Panc1 (cell line): ENCODE measurements at regions not wholly inside any gene's neighbourhood (a gene's known extent, or its start where the extent isn't known, plus 50 kb on each side); places are given as distances from the start of the nearest gene placed in this dataset.

Experiments
- ATAC-seq: fragments of 200-7000 bp; cut with Tn5 transposase; 2 replicates; pipeline ENCODE4 v1.9.1; 2020; ENCODE audit warnings: mild to moderate bottlenecking, moderate library complexity
- BruUV-seq: library from RNA; stranded (reverse); fragments of 400-500 nt; replicated peaks from 2 replicates; lab custom pipeline; 2021; lab: Mats Ljungman, UMichigan
- CTCF ChIA-PET: fragments of 300-600 bp; sonication (Branson Sonifier 250); formaldehyde crosslinking; loops from one replicate; lab custom pipeline; 2022; ENCODE audit warnings: antibody characterized with exemption; lab: Charles Lee
- POLR2A ChIA-PET: fragments of 300-600 bp; sonication (Branson Sonifier 250); formaldehyde crosslinking; loops from one replicate; lab custom pipeline; 2022; ENCODE audit warnings: antibody characterized with exemption; lab: Charles Lee
- DNase-seq: peaks from one replicate; pipeline ENCODE4 v3.0.0-alpha.2; 2010; ENCODE audit warnings: low read depth, low spot score
- H3K27ac ChIP-seq: 2 replicates; pipeline ENCODE4 v1.5.1; 2011; ENCODE audit warnings: mild to moderate bottlenecking, low read length, inconsistent platforms
- H3K27me3 ChIP-seq: fragments of 200-500 bp; sonication (Bioruptor generic); 2 replicates; pipeline ENCODE4 v1.6.0; 2014; ENCODE audit warnings: low read length, inconsistent platforms; ENCODE audit not compliant: control insufficient read depth, insufficient read depth
- H3K36me3 ChIP-seq: fragments of 200-500 bp; sonication (Bioruptor generic); 2 replicates; pipeline ENCODE4 v1.5.1; 2014; ENCODE audit warnings: inconsistent platforms, mild to moderate bottlenecking, low read length, moderate library complexity; ENCODE audit not compliant: control insufficient read depth, insufficient read depth
- H3K4me1 ChIP-seq: 2 replicates; pipeline ENCODE4 v1.5.1; 2011; ENCODE audit warnings: inconsistent platforms, mild to moderate bottlenecking, low read length, moderate library complexity; ENCODE audit not compliant: control insufficient read depth, insufficient read depth
- H3K4me3 ChIP-seq, 2 experiments: 2 replicates each; pipeline ENCODE4 v1.5.1; 2011 to 2012; ENCODE audit warnings: low read depth in 2 of 2, low read length in 2 of 2, mild to moderate bottlenecking in 2 of 2, inconsistent platforms in 1 of 2, moderate library complexity in 1 of 2
- H3K9me3 ChIP-seq: fragments of 200-500 bp; sonication (Bioruptor generic); 2 replicates; pipeline ENCODE4 v1.5.1; 2014; ENCODE audit warnings: low read depth, mild to moderate bottlenecking, inconsistent platforms, low read length, moderate library complexity; ENCODE audit not compliant: control insufficient read depth, insufficient read depth
- CTCF ChIP-seq: fragments of 450-650 bp; IDR thresholded peaks from 2 replicates; pipeline ENCODE4 v1.5.1; 2017; ENCODE audit warnings: mild to moderate bottlenecking
- POLR2AphosphoS5 ChIP-seq: IDR thresholded peaks from 2 replicates; pipeline ENCODE4 v1.6.1; 2012; ENCODE audit warnings: mild to moderate bottlenecking, low read depth, low read length, moderate library complexity
- REST ChIP-seq, 2 experiments: IDR thresholded peaks; 2 replicates each; pipeline ENCODE4 v1.6.1; 2011 to 2012; ENCODE audit warnings: low read depth in 2 of 2, control low read depth in 1 of 2, low read length in 1 of 2, mild to moderate bottlenecking in 1 of 2, moderate library complexity in 1 of 2; ENCODE audit not compliant: insufficient read depth in 1 of 2
- SIN3A ChIP-seq: IDR thresholded peaks from 2 replicates; pipeline ENCODE4 v1.6.1; 2012; ENCODE audit warnings: low read depth, mild to moderate bottlenecking, low read length, moderate library complexity, borderline replicate concordance; ENCODE audit not compliant: insufficient read depth
- TCF7L2 ChIP-seq: IDR thresholded peaks from 2 replicates; pipeline ENCODE4 v1.6.1; 2011; ENCODE audit warnings: mild to moderate bottlenecking, low read depth, low read length, inconsistent platforms
- in situ Hi-C: cut with HindIII; loops from 2 replicates; pipeline ENCODE4 v1.10.0; 2016; ENCODE audit warnings: low sequenced_read_pairs, low pct_unique_long_range_greater_than_20kb
- intact Hi-C: fragments of 100-400 bp; cut with micrococcal nuclease; formaldehyde crosslinking; loops from one replicate; pipeline ENCODE4 v1.10.0; 2022; ENCODE audit not compliant: unreplicated experiment

- Histone ChIP-seq H3K4me1 (no peaks in the 10 kb centered on the region), H3K36me3 (no peaks in the 10 kb centered on the region), H3K27me3 (no peaks in the 10 kb centered on the region), H3K9me3 (no peaks in the 10 kb centered on the region), H3K27ac (no peak overlapping the region), H3K4me3 (no peak overlapping the region)
- ATAC-seq (no peak), DNase-seq (no peak)
- CTCF ChIA-PET = no interaction called here
- TF ChIP-seq SIN3A = no peak
- no peak for TF ChIP-seq TCF7L2
- no peak for TF ChIP-seq POLR2AphosphoS5
- no peak for TF ChIP-seq REST (IDR thresholded peaks at IDR 0.05; ENCODE audit: insufficient read depth in 1 of 2, low read depth in 2 of 2, low read length in 1 of 2)
- no peak for TF ChIP-seq CTCF
- in situ Hi-C loops = no loop called here
- POLR2A ChIA-PET = no interaction called here
- intact Hi-C loops = no loop called here
- no TSS peak for BruUV-seq
Observed at GRCh38 chr2:41605914-41606313, 441.9 kb upstream of the PKDCC start.

- no peaks in the 10 kb centered on the region for H3K4me1 ChIP-seq
- no peak overlapping the region for H3K4me3 ChIP-seq
- ATAC-seq = no peak
- no peaks in the 10 kb centered on the region for H3K27me3 ChIP-seq
- in situ Hi-C loops = no loop called here
- no peaks in the 10 kb centered on the region for H3K9me3 ChIP-seq
- ChIA-PET POLR2A (interaction anchor here (0.6 kb wide), 1 partner anchor 552 kb away, joined by 4 read pairs; no protein-coding TSS in a partner anchor), CTCF (no interaction called here)
- no peak for DNase-seq
- TF ChIP-seq TCF7L2 = no peak
- no peak for TF ChIP-seq SIN3A
- no peak for TF ChIP-seq CTCF
- no peak for TF ChIP-seq REST (IDR thresholded peaks at IDR 0.05; ENCODE audit: insufficient read depth in 1 of 2, low read depth in 2 of 2, low read length in 1 of 2)
- TF ChIP-seq POLR2AphosphoS5 = no peak
- no peak overlapping the region for H3K27ac ChIP-seq
- no peaks in the 10 kb centered on the region for H3K36me3 ChIP-seq
- intact Hi-C loops = no loop called here
- BruUV-seq = no TSS peak
Observed at GRCh38 chr2:41610501-41611190, 437.2 kb upstream of the PKDCC start.
